HCT116 (cell line): ENCODE measurements at regions not wholly inside any gene's neighbourhood (a gene's known extent, or its start where the extent isn't known, plus 50 kb on each side); places are given as distances from the start of the nearest gene placed in this dataset.

Experiments used
- ATAC-seq: fragments of 200-7000 bp; cut with Tn5 transposase; 2 replicates; pipeline ENCODE4 v1.9.1; 2020; ENCODE audit warnings: mild to moderate bottlenecking, moderate library complexity
- BruUV-seq: library from RNA; stranded (reverse); fragments of 400-500 nt; replicated peaks from 2 replicates; lab custom pipeline; 2021; lab: Mats Ljungman, UMichigan
- CTCF ChIA-PET: fragments of 300-600 bp; sonication (Branson Sonifier 250); formaldehyde crosslinking; loops from one replicate; lab custom pipeline; 2021; ENCODE audit warnings: antibody characterized with exemption; lab: Charles Lee
- POLR2A ChIA-PET: fragments of 300-600, 350-600 bp; sonication (Branson Sonifier 250); formaldehyde crosslinking; loops from one replicate; lab custom pipeline; 2021; ENCODE audit warnings: antibody characterized with exemption; lab: Charles Lee
- RAD21 ChIA-PET, 2 experiments: fragments of 300-600 bp; sonication (Branson Sonifier 250); formaldehyde crosslinking; loops; one replicate each; lab custom pipeline; 2023; ENCODE audit warnings: low total read pairs in 2 of 2; ENCODE audit not compliant: uncharacterized antibody in 2 of 2, unreplicated experiment in 2 of 2, low non-redundant PET in 1 of 2; lab: Charles Lee
- DNase-seq: peaks from one replicate; pipeline ENCODE4 v3.0.0-alpha.2; 2010; ENCODE audit warnings: low read depth, low spot score
- H2AFZ ChIP-seq: fragments of 200-600 bp; shearing (Covaris generic), sonication (generic); 2 replicates; pipeline ENCODE4 v1.6.1; 2017; ENCODE audit warnings: low read depth, mixed run types, mixed read lengths, antibody characterized with exemption, low read length; ENCODE audit not compliant: poor library complexity, severe bottlenecking
- H3K27ac ChIP-seq: 2 replicates; pipeline ENCODE4 v1.5.1; 2012; ENCODE audit warnings: low read depth, low read length
- H3K27me3 ChIP-seq: fragments of 200-600 bp; sonication (generic); 2 replicates; pipeline ENCODE4 v1.6.1; 2016; ENCODE audit warnings: mixed run types, low read length, mixed read lengths; ENCODE audit not compliant: insufficient read depth
- H3K36me3 ChIP-seq, 2 experiments: fragments of 200-500 bp in 1 of 2; fragments of 200-600 bp in 1 of 2; sonication (Bioruptor generic) in 1 of 2; sonication (generic) in 1 of 2; 2 replicates each; pipeline versions ENCODE4 v1.5.1 to v1.6.1; 2014 to 2016; ENCODE audit warnings: low read length in 2 of 2, inconsistent platforms in 1 of 2, mixed read lengths in 1 of 2, mixed run types in 1 of 2; ENCODE audit not compliant: insufficient read depth in 2 of 2, control insufficient read depth in 1 of 2
- H3K4me1 ChIP-seq, 2 experiments: fragments of 200-600 bp in 1 of 2; sonication (generic) in 1 of 2; 2 replicates each; pipeline versions ENCODE4 v1.5.1 to v1.6.1; 2012 to 2017; ENCODE audit warnings: low read length in 2 of 2, inconsistent platforms in 1 of 2, mild to moderate bottlenecking in 1 of 2, mixed read lengths in 1 of 2, mixed run types in 1 of 2, moderate library complexity in 1 of 2; ENCODE audit not compliant: insufficient read depth in 2 of 2, control insufficient read depth in 1 of 2
- H3K4me2 ChIP-seq: fragments of 200-600 bp; sonication (generic); 2 replicates; pipeline ENCODE4 v1.6.1; 2017; ENCODE audit warnings: mixed run types, low read length, mixed read lengths
- H3K4me3 ChIP-seq, 2 experiments: fragments of 200-600 bp in 1 of 2; sonication (generic) in 1 of 2; replicated peaks in 1 of 2; 2 replicates each; pipeline ENCODE4 v1.5.1; 2011 to 2016; ENCODE audit warnings: low read length in 2 of 2, control low read depth in 1 of 2, low read depth in 1 of 2, mild to moderate bottlenecking in 1 of 2, mixed read lengths in 1 of 2, mixed run types in 1 of 2
- H3K79me2 ChIP-seq: fragments of 200-600 bp; sonication (generic); 2 replicates; pipeline ENCODE4 v1.6.1; 2017; ENCODE audit warnings: mild to moderate bottlenecking, mixed run types, low read length, moderate library complexity, mixed read lengths; ENCODE audit not compliant: insufficient read depth
- H3K9ac ChIP-seq: fragments of 200-600 bp; sonication (generic); 2 replicates; pipeline ENCODE4 v1.6.1; 2016; ENCODE audit warnings: low read length, mixed read lengths
- H3K9me2 ChIP-seq: fragments of 200-600 bp; sonication (generic), shearing (Covaris generic); 2 replicates; pipeline ENCODE4 v1.6.1; 2017; ENCODE audit warnings: mixed run types, mild to moderate bottlenecking, moderate library complexity; ENCODE audit not compliant: insufficient read depth
- H3K9me3 ChIP-seq, 2 experiments: fragments of 200-500 bp in 1 of 2; fragments of 200-600 bp in 1 of 2; sonication (Bioruptor generic) in 1 of 2; sonication (generic) in 1 of 2; 2 replicates each; pipeline ENCODE4 v1.6.1; 2014 to 2017; ENCODE audit warnings: low read length in 2 of 2, mixed read lengths in 2 of 2, inconsistent platforms in 1 of 2, low read depth in 1 of 2, mild to moderate bottlenecking in 1 of 2, mixed run types in 1 of 2, moderate library complexity in 1 of 2; ENCODE audit not compliant: control insufficient read depth in 1 of 2, insufficient read depth in 1 of 2
- H4K20me1 ChIP-seq: fragments of 200-600 bp; sonication (generic), shearing (Covaris generic); 2 replicates; pipeline ENCODE4 v1.6.1; 2017; ENCODE audit warnings: mixed run types, mild to moderate bottlenecking, moderate library complexity; ENCODE audit not compliant: insufficient read depth
- ATF3 ChIP-seq: IDR thresholded peaks from 2 replicates; pipeline ENCODE4 v1.6.1; 2012
- EGR1 ChIP-seq: IDR thresholded peaks from 2 replicates; pipeline ENCODE4 v1.6.1; 2012; ENCODE audit warnings: low read depth
- EZH2phosphoT487 ChIP-seq: fragments of 200-600 bp; IDR thresholded peaks from 2 replicates; pipeline ENCODE4 v1.6.1; 2018; ENCODE audit warnings: antibody characterized with exemption, borderline replicate concordance
- POLR2A ChIP-seq: IDR thresholded peaks from 2 replicates; pipeline ENCODE4 v1.7.0; 2011; ENCODE audit warnings: borderline replicate concordance; ENCODE audit not compliant: insufficient read depth, insufficient read length; ENCODE audit errors: extremely low read depth
- RAD21 ChIP-seq: IDR thresholded peaks from 2 replicates; pipeline ENCODE4 v1.6.1; 2012; ENCODE audit warnings: low read depth, mild to moderate bottlenecking
- REST ChIP-seq: IDR thresholded peaks from 2 replicates; pipeline ENCODE4 v1.6.1; 2012; ENCODE audit warnings: low read depth
- SIN3A ChIP-seq: IDR thresholded peaks from 2 replicates; pipeline ENCODE4 v1.6.1; 2012; ENCODE audit warnings: low read depth
- SP1 ChIP-seq: IDR thresholded peaks from 2 replicates; pipeline ENCODE4 v1.6.1; 2012; ENCODE audit warnings: low read depth
- SRF ChIP-seq: IDR thresholded peaks from 2 replicates; pipeline ENCODE4 v1.6.1; 2012; ENCODE audit warnings: low read depth
- TCF7L2 ChIP-seq: IDR thresholded peaks from 2 replicates; pipeline ENCODE4 v1.7.0; 2011; ENCODE audit warnings: borderline replicate concordance, inconsistent platforms; ENCODE audit not compliant: insufficient read depth, insufficient read length; ENCODE audit errors: extremely low read depth
- YY1 ChIP-seq: IDR thresholded peaks from 2 replicates; pipeline ENCODE4 v1.6.1; 2011; ENCODE audit warnings: low read length, low read depth, moderate library complexity, mild to moderate bottlenecking; ENCODE audit not compliant: insufficient replicate concordance; ENCODE audit errors: extremely low read depth
- intact Hi-C: fragments of 100-400 bp; cut with micrococcal nuclease; formaldehyde crosslinking; loops from 2 replicates; pipeline ENCODE4 v1.10.0; 2022

- intact Hi-C loops: no loop called here
- H4K20me1 ChIP-seq: no peaks in the 10 kb centered on the region
- BruUV-seq: no TSS peak
- ATAC-seq: no peak
- no peaks in the 10 kb centered on the region for H3K9me2 ChIP-seq
- no peak for TF ChIP-seq REST
- no peak for TF ChIP-seq ATF3
- TF ChIP-seq TCF7L2: no peak
- TF ChIP-seq RAD21: no peak
- TF ChIP-seq, all 23 proteins: peak for 0
- Histone ChIP-seq H3K9ac (no peak overlapping the region), H3K27ac (no peak overlapping the region), H3K9me3 (peaks cover 0 to 11% of the 10 kb centered on the region in 2 experiments; a peak in 1 of 4 replicates), H3K27me3 (no peaks in the 10 kb centered on the region; the same call in 1 of the 2 replicates), H3K36me3 (no peaks in the 10 kb centered on the region), H3K4me2 (no peak overlapping the region), H2AFZ (no peak overlapping the region), H3K4me1 (no peaks in the 10 kb centered on the region), H3K79me2 (no peaks in the 10 kb centered on the region), H3K4me3 (no peak overlapping the region)
- no peak for DNase-seq
- RAD21 ChIA-PET: no interaction called here
- CTCF ChIA-PET: no interaction called here
- POLR2A ChIA-PET: no interaction called here
Measured at GRCh38 chr10:33396938-33397337, 62.5 kb upstream of the NRP1 start.

GRCh38 chr10:33396279-33396678 is 61.8 kb upstream of the NRP1 start:
- TF ChIP-seq SRF (no peak), SP1 (no peak), RAD21 (no peak), EGR1 (no peak), SIN3A (no peak), EZH2phosphoT487 (no peak), POLR2A (no peak), ATF3 (no peak), YY1 (no peak)
- no peak overlapping the region for H3K4me3 ChIP-seq
- H3K9ac ChIP-seq: no peak overlapping the region
- H3K27me3 ChIP-seq: no peaks in the 10 kb centered on the region; the same call in 1 of the 2 replicates
- ChIA-PET CTCF (no interaction called here), RAD21 (no interaction called here), POLR2A (no interaction called here)
- H3K36me3 ChIP-seq: no peaks in the 10 kb centered on the region
- intact Hi-C loops: no loop called here
- H3K79me2 ChIP-seq: no peaks in the 10 kb centered on the region
- H3K4me2 ChIP-seq: no peak overlapping the region
- no TSS peak for BruUV-seq
- no peaks in the 10 kb centered on the region for H3K9me2 ChIP-seq
- peaks cover 0 to 11% of the 10 kb centered on the region in 2 experiments; a peak in 1 of 4 replicates for H3K9me3 ChIP-seq
- no peak overlapping the region for H3K27ac ChIP-seq
- no peak overlapping the region for H2AFZ ChIP-seq
- no peak for ATAC-seq
- H3K4me1 ChIP-seq: no peaks in the 10 kb centered on the region
- H4K20me1 ChIP-seq: no peaks in the 10 kb centered on the region
- no peak for DNase-seq
